Nephron (organoid): ENCODE measurements at regions not wholly inside any gene's neighbourhood (a gene's known extent, or its start where the extent isn't known, plus 50 kb on each side); places are given as distances from the start of the nearest gene placed in this dataset.

ENCODE experiments used
- H3K27ac Mint-ChIP-seq, 3 experiments: 2 replicates each; pipeline ENCODE4 v1.8.0; 2020; ENCODE audit warnings: mixed read lengths in 3 of 3, mild to moderate bottlenecking in 2 of 3, moderate library complexity in 1 of 3
- H3K27me3 Mint-ChIP-seq: 2 replicates; pipeline ENCODE4 v1.8.0; 2021; ENCODE audit warnings: low read depth, mild to moderate bottlenecking, moderate library complexity, mixed read lengths
- H3K36me3 Mint-ChIP-seq: 2 replicates; pipeline ENCODE4 v1.8.0; 2020; ENCODE audit warnings: low read depth, mixed read lengths
- H3K4me1 Mint-ChIP-seq: 2 replicates; pipeline ENCODE4 v1.8.0; 2020; ENCODE audit warnings: mixed read lengths
- H3K4me3 Mint-ChIP-seq, 3 experiments: 2 replicates each; pipeline ENCODE4 v1.8.0; 2020; ENCODE audit warnings: mild to moderate bottlenecking in 3 of 3, mixed read lengths in 3 of 3, moderate library complexity in 2 of 3
- H3K9me3 Mint-ChIP-seq: 2 replicates; pipeline ENCODE4 v1.8.0; 2020; ENCODE audit warnings: mixed read lengths
- TF ChIP-seq, protein P1 (sequence below), 3 experiments: fragments of 200-600 bp; sonication (generic); IDR thresholded peaks; one replicate each; pipeline ENCODE4 v1.5.0; 2021; ENCODE audit warnings: antibody characterized with exemption in 3 of 3; ENCODE audit not compliant: unreplicated experiment in 3 of 3

DNA sequence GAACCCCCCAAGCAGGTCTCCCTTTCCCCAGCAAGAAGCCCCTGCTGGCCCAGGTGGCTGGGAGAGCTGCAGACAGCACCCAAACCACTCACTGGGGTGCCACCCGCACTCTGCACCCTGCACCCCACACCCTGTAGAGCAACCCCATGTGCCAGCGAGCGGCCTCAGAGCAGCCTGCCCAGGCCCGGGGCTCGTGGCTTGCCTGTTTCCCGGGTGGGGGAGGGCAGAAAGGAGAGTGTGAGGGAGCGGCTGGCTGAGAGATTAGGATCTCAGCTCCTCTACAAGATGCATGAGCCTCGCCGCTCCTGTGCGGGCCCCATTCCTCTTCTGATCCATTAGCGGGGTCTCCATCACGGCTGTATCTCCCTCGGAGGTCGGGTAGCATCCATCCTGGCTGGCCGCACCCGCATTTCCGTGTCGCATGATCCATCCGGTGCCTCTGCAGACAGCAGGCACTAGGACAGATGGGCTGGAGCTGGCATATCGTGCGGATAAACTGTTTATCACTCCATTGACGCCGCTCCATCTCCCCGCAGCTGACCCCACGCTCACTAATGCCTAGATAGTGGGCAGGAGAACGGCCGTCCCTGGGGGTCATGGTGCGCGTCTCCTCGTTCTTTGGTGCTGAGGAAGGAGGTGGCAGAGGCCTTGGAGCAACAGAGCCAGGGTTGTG is 54.4 kb downstream of the MRPL36 start:
- H3K27me3 Mint-ChIP-seq: peaks cover 16% of the 10 kb centered on the region
- H3K36me3 Mint-ChIP-seq: no peaks in the 10 kb centered on the region
- H3K9me3 Mint-ChIP-seq: peaks cover 22% of the 10 kb centered on the region
- H3K4me3 Mint-ChIP-seq: no peak overlapping the region
- TF ChIP-seq, protein P1, sequence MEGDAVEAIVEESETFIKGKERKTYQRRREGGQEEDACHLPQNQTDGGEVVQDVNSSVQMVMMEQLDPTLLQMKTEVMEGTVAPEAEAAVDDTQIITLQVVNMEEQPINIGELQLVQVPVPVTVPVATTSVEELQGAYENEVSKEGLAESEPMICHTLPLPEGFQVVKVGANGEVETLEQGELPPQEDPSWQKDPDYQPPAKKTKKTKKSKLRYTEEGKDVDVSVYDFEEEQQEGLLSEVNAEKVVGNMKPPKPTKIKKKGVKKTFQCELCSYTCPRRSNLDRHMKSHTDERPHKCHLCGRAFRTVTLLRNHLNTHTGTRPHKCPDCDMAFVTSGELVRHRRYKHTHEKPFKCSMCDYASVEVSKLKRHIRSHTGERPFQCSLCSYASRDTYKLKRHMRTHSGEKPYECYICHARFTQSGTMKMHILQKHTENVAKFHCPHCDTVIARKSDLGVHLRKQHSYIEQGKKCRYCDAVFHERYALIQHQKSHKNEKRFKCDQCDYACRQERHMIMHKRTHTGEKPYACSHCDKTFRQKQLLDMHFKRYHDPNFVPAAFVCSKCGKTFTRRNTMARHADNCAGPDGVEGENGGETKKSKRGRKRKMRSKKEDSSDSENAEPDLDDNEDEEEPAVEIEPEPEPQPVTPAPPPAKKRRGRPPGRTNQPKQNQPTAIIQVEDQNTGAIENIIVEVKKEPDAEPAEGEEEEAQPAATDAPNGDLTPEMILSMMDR (IDR thresholded peaks at IDR 0.05; ENCODE audit: unreplicated experiment in 3 of 3): no peak
- H3K4me1 Mint-ChIP-seq: peaks cover 5% of the 10 kb centered on the region
- H3K27ac Mint-ChIP-seq: no peak overlapping the region

DNA sequence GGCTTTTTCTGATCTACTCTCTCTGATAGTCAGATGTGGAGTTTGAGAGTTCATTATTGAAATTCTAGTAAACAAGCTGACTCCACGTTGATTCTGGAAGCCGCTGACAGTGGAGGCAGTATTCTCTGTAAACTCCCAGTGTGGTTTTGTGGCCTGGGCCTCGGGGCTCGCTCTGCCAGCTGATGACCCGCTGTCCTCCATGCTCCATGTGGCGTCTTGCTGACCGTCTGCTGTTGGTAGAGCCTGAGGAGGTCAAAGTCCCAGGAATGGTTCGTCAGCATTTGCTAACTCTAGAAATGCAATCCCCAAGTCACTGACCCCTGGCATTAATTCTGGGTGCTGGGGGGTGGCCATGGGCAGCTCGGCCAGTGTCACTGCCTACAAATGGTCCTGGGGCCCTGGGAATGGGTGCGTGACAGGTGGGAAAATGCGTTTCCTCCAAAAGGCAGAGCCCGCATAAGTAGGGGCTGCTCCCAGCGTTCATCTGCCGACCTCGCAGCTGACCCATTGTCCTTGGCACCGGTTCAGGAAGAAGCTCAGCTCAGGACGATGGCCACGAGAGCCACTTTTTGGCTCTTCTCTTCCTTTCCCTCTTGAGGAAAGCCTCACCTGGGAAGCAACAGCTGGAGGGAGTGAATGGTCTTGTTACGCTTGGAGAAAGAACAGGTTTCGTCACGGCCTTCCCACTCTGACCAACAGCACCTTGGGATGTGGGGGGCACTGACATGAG is 55.1 kb downstream of the MRPL36 start:
- Mint-ChIP-seq H3K4me3 (no peak overlapping the region), H3K27ac (no peak overlapping the region), H3K27me3 (peaks cover 12% of the 10 kb centered on the region), H3K4me1 (peaks cover 5% of the 10 kb centered on the region), H3K36me3 (no peaks in the 10 kb centered on the region), H3K9me3 (peaks cover 29% of the 10 kb centered on the region)
- TF ChIP-seq, protein P1 (IDR thresholded peaks at IDR 0.05; ENCODE audit: unreplicated experiment in 3 of 3): no peak

DNA sequence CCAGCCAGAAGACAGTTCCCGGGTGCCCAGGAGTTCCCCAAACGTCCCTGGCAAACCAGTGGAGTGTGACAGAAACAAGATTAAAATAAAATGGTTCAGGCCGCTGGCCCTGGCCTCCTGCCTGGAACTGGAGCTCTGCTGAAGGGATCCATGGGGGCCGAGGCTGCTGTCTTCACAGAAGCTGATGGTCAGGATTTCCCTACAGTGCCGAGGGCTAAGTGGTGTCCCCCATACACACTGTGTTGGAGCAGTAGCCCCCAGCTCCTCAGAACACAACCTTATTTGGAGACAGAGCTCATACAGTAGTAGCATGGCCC is 55.9 kb downstream of the MRPL36 start:
- Mint-ChIP-seq H3K4me3 (no peak overlapping the region), H3K27me3 (peaks cover 12% of the 10 kb centered on the region), H3K4me1 (peaks cover 5% of the 10 kb centered on the region), H3K9me3 (peaks cover 34% of the 10 kb centered on the region), H3K36me3 (no peaks in the 10 kb centered on the region), H3K27ac (no peak overlapping the region)
- TF ChIP-seq, protein P1 (IDR thresholded peaks at IDR 0.05; ENCODE audit: unreplicated experiment in 3 of 3): no peak

DNA sequence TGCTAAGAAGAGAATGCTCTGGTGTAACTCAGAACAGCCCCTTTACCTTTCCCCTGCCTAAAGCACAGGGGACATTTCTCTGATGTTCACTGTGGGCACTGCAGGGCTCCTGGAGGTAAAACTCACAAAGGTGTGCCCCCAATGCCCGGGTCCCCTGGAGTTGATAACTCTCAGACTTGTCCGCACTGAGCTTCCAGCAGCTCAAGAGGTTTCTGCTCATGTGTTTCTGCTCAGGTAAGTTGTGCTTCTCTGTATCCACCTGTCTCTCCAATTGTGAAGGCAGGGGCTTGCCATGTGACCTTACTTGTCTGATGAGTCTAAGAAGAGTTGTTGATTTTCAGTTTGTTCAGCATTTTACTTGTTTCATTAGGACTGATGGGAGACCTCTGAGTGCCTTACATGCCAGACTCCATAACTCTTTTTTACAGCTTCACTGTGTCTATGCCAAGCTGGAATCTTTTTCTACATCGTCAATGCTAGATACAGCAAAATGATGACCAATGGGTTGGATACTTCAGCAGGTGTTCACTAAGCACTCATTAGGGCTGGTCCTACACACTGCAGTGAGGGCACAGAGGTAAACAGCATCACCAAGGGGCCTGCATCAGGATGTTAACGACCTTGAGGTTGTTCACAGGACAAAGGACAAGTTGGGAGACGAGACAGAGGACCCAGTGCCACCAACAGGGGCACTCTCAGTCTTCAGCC is 56.4 kb downstream of the MRPL36 start:
- H3K4me3 Mint-ChIP-seq: no peak overlapping the region
- TF ChIP-seq, protein P1 (IDR thresholded peaks at IDR 0.05; ENCODE audit: unreplicated experiment in 3 of 3): no peak
- peaks cover 34% of the 10 kb centered on the region for H3K9me3 Mint-ChIP-seq
- H3K27me3 Mint-ChIP-seq: peaks cover 9% of the 10 kb centered on the region
- H3K27ac Mint-ChIP-seq: no peak overlapping the region
- H3K36me3 Mint-ChIP-seq: no peaks in the 10 kb centered on the region
- H3K4me1 Mint-ChIP-seq: peaks cover 4% of the 10 kb centered on the region

DNA sequence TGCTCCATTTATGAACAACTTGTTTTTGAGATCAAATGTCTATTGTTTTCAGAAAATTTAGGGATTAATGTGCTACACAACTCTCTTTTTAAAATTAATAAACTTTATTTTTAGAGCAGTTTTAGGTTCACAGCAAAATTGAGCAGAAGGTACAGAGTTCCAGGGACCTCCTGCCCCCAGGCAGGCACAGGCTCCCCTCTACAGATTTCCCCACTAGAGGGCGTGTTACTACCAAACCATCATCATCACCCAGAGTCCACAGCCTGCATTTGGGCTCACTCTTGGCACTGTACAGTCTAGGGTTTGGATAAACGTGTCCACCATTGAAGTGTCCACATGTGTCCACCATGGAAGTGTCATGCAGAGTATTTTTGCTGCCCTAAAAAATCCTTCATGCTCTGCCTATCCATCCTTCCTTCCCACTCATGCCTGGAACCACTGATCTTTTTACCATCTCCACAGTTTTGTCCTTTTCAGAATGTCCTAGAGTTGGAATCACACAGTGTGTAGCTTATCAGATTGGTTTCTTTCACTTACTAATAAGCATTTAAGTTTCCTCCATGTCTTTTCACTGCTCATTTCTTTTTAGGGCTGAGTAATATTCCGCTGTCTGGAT is 61.7 kb downstream of the MRPL36 start:
- Mint-ChIP-seq H3K4me3 (no peak overlapping the region), H3K9me3 (peaks cover 34% of the 10 kb centered on the region), H3K27me3 (peaks cover 17% of the 10 kb centered on the region), H3K36me3 (no peaks in the 10 kb centered on the region), H3K4me1 (no peaks in the 10 kb centered on the region), H3K27ac (no peak overlapping the region)
- TF ChIP-seq, protein P1 (IDR thresholded peaks at IDR 0.05; ENCODE audit: unreplicated experiment in 3 of 3): peak in 2 of 3 experiments; percentile 16 to 49
